CD4-positive, alpha-beta T cell (primary cell): ENCODE measurements at regions not wholly inside any gene's neighbourhood (a gene's known extent, or its start where the extent isn't known, plus 50 kb on each side); places are given as distances from the start of the nearest gene placed in this dataset.

Experiments
- ATAC-seq: fragments of 200-7000 bp; cut with Tn5 transposase; one replicate; pipeline ENCODE4 v1.10.0; 2022; ENCODE audit warnings: mild to moderate bottlenecking; ENCODE audit not compliant: poor library complexity
- CTCF ChIA-PET: fragments of 350-600 bp; sonication (Branson Sonifier 250); formaldehyde crosslinking; loops from one replicate; lab custom pipeline; 2021; ENCODE audit warnings: antibody characterized with exemption, inconsistent platforms; lab: Charles Lee
- POLR2A ChIA-PET: fragments of 350-600 bp; sonication (Branson Sonifier 250); formaldehyde crosslinking; loops from one replicate; lab custom pipeline; 2021; ENCODE audit warnings: antibody characterized with exemption, inconsistent platforms; lab: Charles Lee
- DNase-seq, 14 experiments: peaks; one replicate each; pipeline ENCODE4 v3.0.0-alpha.2; 2013 to 2020; ENCODE audit warnings: mixed read lengths in 2 of 14
- H3K27ac ChIP-seq, 2 donors: one replicate each; pipeline versions ENCODE4 v1.5.1 to v1.7.0; 2013; ENCODE audit warnings: low read length in 2 of 2, low read depth in 1 of 2, mild to moderate bottlenecking in 1 of 2
- H3K27me3 ChIP-seq, 2 experiments: 1 replicate in 1 of 2; 2 replicates in 1 of 2; pipeline versions ENCODE4 v1.6.1 to v1.7.0; 2013; ENCODE audit warnings: low read length in 2 of 2, control low read depth in 1 of 2, mild to moderate bottlenecking in 1 of 2, moderate library complexity in 1 of 2; ENCODE audit not compliant: insufficient read depth in 2 of 2, control insufficient read depth in 1 of 2
- H3K36me3 ChIP-seq: one replicate; pipeline ENCODE4 v1.6.1; 2013; ENCODE audit warnings: low read length, control low read depth; ENCODE audit not compliant: insufficient read depth
- H3K4me1 ChIP-seq: one replicate; pipeline ENCODE4 v1.6.1; 2013; ENCODE audit warnings: low read length, control low read depth; ENCODE audit not compliant: insufficient read depth
- H3K4me3 ChIP-seq: one replicate; pipeline ENCODE4 v1.5.1; 2013; ENCODE audit warnings: mild to moderate bottlenecking, low read length, moderate library complexity
- H3K9me3 ChIP-seq, 2 experiments: 1 replicate in 1 of 2; 2 replicates in 1 of 2; pipeline versions ENCODE4 v1.6.1 to v1.7.0; 2013; ENCODE audit warnings: low read length in 2 of 2, mild to moderate bottlenecking in 2 of 2, control low read depth in 1 of 2, moderate library complexity in 1 of 2; ENCODE audit not compliant: control insufficient read depth in 1 of 2, insufficient read depth in 1 of 2
- H3K27ac Mint-ChIP-seq: one replicate; pipeline ENCODE4 v1.8.0; 2020; ENCODE audit warnings: mixed read lengths
- H3K27me3 Mint-ChIP-seq: one replicate; pipeline ENCODE4 v1.8.0; 2021; ENCODE audit warnings: mixed read lengths
- H3K36me3 Mint-ChIP-seq: one replicate; pipeline ENCODE4 v1.8.0; 2021; ENCODE audit warnings: low read depth, mixed read lengths
- H3K4me1 Mint-ChIP-seq: one replicate; pipeline ENCODE4 v1.8.0; 2021; ENCODE audit warnings: low read depth, mixed read lengths
- H3K4me3 Mint-ChIP-seq: one replicate; pipeline ENCODE4 v1.8.0; 2020; ENCODE audit warnings: mild to moderate bottlenecking, mixed read lengths
- H3K9me3 Mint-ChIP-seq: one replicate; pipeline ENCODE4 v1.8.0; 2020; ENCODE audit warnings: mixed read lengths
- intact Hi-C, 2 experiments: fragments of 100-400 bp; cut with DNase I in 1 of 2; cut with micrococcal nuclease in 1 of 2; formaldehyde crosslinking; loops; one replicate each; pipeline versions ENCODE4 v1.15.1 to v1.9.0; 2023 to 2025; cut with DNase I, micrococcal nuclease
- TF ChIP-seq, protein P1 (sequence below): fragments of 200-600 bp; IDR thresholded peaks from one replicate; pipeline ENCODE4 v1.8.0; 2022; ENCODE audit warnings: antibody characterized with exemption, mild to moderate bottlenecking

DNA sequence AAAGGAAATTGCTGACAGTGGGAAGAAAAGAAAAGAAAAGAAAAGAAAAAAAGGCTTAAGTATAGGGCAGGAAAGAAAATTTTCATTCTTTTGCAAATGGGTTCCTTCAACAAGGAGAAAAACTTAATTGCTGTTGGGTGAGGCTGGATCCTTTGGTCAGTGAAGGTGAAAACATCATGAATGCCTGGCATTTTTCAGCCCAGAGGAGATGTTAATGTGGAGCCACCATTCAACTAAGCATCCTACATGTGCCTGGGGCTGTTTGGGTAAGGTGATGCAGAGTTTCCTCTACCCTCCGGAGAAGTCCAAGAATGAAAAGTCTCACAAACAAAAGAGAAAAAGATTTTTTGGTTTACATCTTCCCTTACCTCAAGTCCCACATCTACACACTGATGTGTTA lies 1032.2 kb upstream of the TSPY4 start:
- Mint-ChIP-seq H3K4me3 (no peak overlapping the region), H3K4me1 (no peaks in the 10 kb centered on the region), H3K36me3 (no peaks in the 10 kb centered on the region), H3K27ac (no peak overlapping the region), H3K27me3 (no peaks in the 10 kb centered on the region), H3K9me3 (no peaks in the 10 kb centered on the region)
- H3K36me3 ChIP-seq = no peaks in the 10 kb centered on the region
- H3K4me1 ChIP-seq = no peaks in the 10 kb centered on the region
- TF ChIP-seq, protein P1, sequence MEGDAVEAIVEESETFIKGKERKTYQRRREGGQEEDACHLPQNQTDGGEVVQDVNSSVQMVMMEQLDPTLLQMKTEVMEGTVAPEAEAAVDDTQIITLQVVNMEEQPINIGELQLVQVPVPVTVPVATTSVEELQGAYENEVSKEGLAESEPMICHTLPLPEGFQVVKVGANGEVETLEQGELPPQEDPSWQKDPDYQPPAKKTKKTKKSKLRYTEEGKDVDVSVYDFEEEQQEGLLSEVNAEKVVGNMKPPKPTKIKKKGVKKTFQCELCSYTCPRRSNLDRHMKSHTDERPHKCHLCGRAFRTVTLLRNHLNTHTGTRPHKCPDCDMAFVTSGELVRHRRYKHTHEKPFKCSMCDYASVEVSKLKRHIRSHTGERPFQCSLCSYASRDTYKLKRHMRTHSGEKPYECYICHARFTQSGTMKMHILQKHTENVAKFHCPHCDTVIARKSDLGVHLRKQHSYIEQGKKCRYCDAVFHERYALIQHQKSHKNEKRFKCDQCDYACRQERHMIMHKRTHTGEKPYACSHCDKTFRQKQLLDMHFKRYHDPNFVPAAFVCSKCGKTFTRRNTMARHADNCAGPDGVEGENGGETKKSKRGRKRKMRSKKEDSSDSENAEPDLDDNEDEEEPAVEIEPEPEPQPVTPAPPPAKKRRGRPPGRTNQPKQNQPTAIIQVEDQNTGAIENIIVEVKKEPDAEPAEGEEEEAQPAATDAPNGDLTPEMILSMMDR = no peak
- ATAC-seq = no peak
- H3K27ac ChIP-seq = no peak overlapping the region
- intact Hi-C loops = no loop called here
- no peaks in the 10 kb centered on the region for H3K27me3 ChIP-seq
- no peaks in the 10 kb centered on the region for H3K9me3 ChIP-seq
- POLR2A ChIA-PET = no interaction called here
- H3K4me3 ChIP-seq = no peak overlapping the region
- DNase-seq = no peak
- CTCF ChIA-PET = no interaction called here

DNA sequence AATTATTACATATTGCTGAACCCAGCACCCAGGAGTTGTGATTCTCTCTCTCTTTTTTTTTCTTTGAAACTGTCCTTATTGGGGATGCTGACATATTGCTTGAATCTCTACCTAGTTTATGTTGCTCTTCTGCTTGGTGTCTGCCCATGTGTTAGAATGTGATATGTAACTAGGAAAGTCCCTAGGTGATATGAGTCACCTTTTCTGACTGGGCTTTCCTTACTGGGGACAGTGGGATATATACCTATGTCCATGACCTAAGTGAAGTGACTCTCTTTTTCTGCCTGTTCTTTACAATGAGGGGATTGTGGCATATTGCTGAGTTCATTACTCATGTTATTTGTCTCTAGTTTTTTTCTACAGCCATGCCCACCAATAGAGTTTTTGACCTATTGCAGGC lies 1013.2 kb upstream of the TSPY4 start:
- no peak for ATAC-seq
- H3K27me3 Mint-ChIP-seq = no peaks in the 10 kb centered on the region
- ChIA-PET POLR2A (no interaction called here), CTCF (no interaction called here)
- Histone ChIP-seq H3K36me3 (no peaks in the 10 kb centered on the region), H3K27ac (no peak overlapping the region), H3K9me3 (no peaks in the 10 kb centered on the region), H3K4me1 (no peaks in the 10 kb centered on the region), H3K4me3 (no peak overlapping the region), H3K27me3 (no peaks in the 10 kb centered on the region)
- H3K27ac Mint-ChIP-seq = no peak overlapping the region
- no peaks in the 10 kb centered on the region for H3K4me1 Mint-ChIP-seq
- H3K9me3 Mint-ChIP-seq = no peaks in the 10 kb centered on the region
- TF ChIP-seq, protein P1 = no peak
- DNase-seq = no peak
- H3K36me3 Mint-ChIP-seq = no peaks in the 10 kb centered on the region
- intact Hi-C loops = no loop called here
- H3K4me3 Mint-ChIP-seq = no peak overlapping the region

DNA sequence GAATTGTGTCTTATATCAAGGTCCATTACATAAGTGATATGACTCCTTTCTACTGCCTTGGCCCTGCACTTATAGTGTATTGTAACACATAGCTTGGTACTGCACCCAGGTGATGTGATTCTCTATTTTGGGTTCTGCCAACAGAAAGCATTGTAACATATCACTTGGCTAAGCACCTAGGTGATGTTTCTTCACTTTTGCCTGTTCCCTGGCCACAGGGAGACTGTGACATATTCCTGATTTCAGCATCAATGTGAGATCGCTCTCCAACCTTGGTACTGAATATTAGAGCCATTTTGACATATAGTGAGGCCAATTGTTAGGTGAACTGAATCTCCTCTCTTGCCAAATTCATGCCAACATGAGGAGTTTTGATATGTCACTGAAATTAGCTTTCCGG lies 1010.3 kb upstream of the TSPY4 start:
- H3K36me3 Mint-ChIP-seq = no peaks in the 10 kb centered on the region
- intact Hi-C loops = no loop called here
- H3K27ac Mint-ChIP-seq = no peak overlapping the region
- Histone ChIP-seq H3K27ac (no peak overlapping the region), H3K27me3 (no peaks in the 10 kb centered on the region), H3K9me3 (no peaks in the 10 kb centered on the region), H3K4me3 (no peak overlapping the region), H3K4me1 (no peaks in the 10 kb centered on the region), H3K36me3 (no peaks in the 10 kb centered on the region)
- H3K27me3 Mint-ChIP-seq = no peaks in the 10 kb centered on the region
- H3K4me3 Mint-ChIP-seq = no peak overlapping the region
- H3K4me1 Mint-ChIP-seq = no peaks in the 10 kb centered on the region
- ChIA-PET POLR2A (no interaction called here), CTCF (no interaction called here)
- ATAC-seq (no peak), DNase-seq (no peak)
- TF ChIP-seq, protein P1 = no peak
- no peaks in the 10 kb centered on the region for H3K9me3 Mint-ChIP-seq
